A673 (cell line): ENCODE measurements at regions not wholly inside any gene's neighbourhood (a gene's known extent, or its start where the extent isn't known, plus 50 kb on each side); places are given as distances from the start of the nearest gene placed in this dataset.

Experiments
- BruUV-seq: library from RNA; stranded (reverse); fragments of 400-500 nt; replicated peaks from 2 replicates; lab custom pipeline; 2021; lab: Mats Ljungman, UMichigan
- CTCF ChIA-PET: fragments of 300-600 bp; sonication (Branson Sonifier 250); formaldehyde crosslinking; loops from one replicate; lab custom pipeline; 2022; ENCODE audit warnings: antibody characterized with exemption; lab: Charles Lee
- POLR2A ChIA-PET: fragments of 300-600 bp; sonication (Branson Sonifier 250); formaldehyde crosslinking; loops from one replicate; lab custom pipeline; 2022; ENCODE audit warnings: antibody characterized with exemption; ENCODE audit not compliant: low non-redundant PET; lab: Charles Lee
- DNase-seq: peaks from one replicate; pipeline ENCODE4 v3.0.0-alpha.2; 2015; ENCODE audit warnings: low spot score
- H3K27ac ChIP-seq: fragments of 200-600 bp; sonication (generic); 2 replicates; pipeline ENCODE4 v1.5.1; 2016; ENCODE audit warnings: mixed run types, low read depth, mild to moderate bottlenecking, mixed read lengths, antibody characterized with exemption, low read length; ENCODE audit not compliant: poor library complexity, severe bottlenecking
- H3K27me3 ChIP-seq: fragments of 200-600 bp; sonication (generic); replicated peaks from 2 replicates; pipeline ENCODE4 v1.6.1; 2017; ENCODE audit warnings: mixed run types, low read depth, mild to moderate bottlenecking, mixed read lengths, antibody characterized with exemption, low read length; ENCODE audit not compliant: insufficient read depth, poor library complexity
- H3K36me3 ChIP-seq: fragments of 200-600 bp; sonication (generic); 2 replicates; pipeline ENCODE4 v1.6.1; 2016; ENCODE audit warnings: mixed run types, mild to moderate bottlenecking, mixed read lengths, antibody characterized with exemption, low read length; ENCODE audit not compliant: insufficient read depth, poor library complexity, severe bottlenecking
- H3K4me1 ChIP-seq: fragments of 200-600 bp; sonication (generic); 2 replicates; pipeline ENCODE4 v1.6.1; 2017; ENCODE audit warnings: mixed run types, mild to moderate bottlenecking, mixed read lengths, antibody characterized with exemption, low read length; ENCODE audit not compliant: insufficient read depth, poor library complexity, severe bottlenecking
- H3K4me3 ChIP-seq: fragments of 200-600 bp; sonication (generic); 2 replicates; pipeline ENCODE4 v1.5.1; 2016; ENCODE audit warnings: low read depth, mixed run types, mild to moderate bottlenecking, mixed read lengths, low read length; ENCODE audit not compliant: poor library complexity, severe bottlenecking
- H3K9me3 ChIP-seq: fragments of 200-600 bp; sonication (generic); 2 replicates; pipeline ENCODE4 v1.6.1; 2016; ENCODE audit warnings: mixed run types, low read depth, mild to moderate bottlenecking, mixed read lengths, antibody characterized with exemption, low read length; ENCODE audit not compliant: poor library complexity, severe bottlenecking
- CTCF ChIP-seq: fragments of 300-800, 200-600 bp; sonication (generic); conservative IDR thresholded peaks from 2 replicates; pipeline ENCODE4 v1.5.1; 2017; ENCODE audit warnings: low read depth, mild to moderate bottlenecking, antibody characterized with exemption, low read length, moderate library complexity, mixed read lengths
- EZH2 ChIP-seq: fragments of 200-600 bp; sonication (generic); IDR thresholded peaks from 2 replicates; pipeline ENCODE4 v1.6.1; 2017; ENCODE audit warnings: borderline replicate concordance, low read depth, mild to moderate bottlenecking, mixed read lengths, antibody characterized with exemption, low read length; ENCODE audit not compliant: poor library complexity, severe bottlenecking
- intact Hi-C: fragments of 100-400 bp; cut with micrococcal nuclease; formaldehyde crosslinking; loops from one replicate; pipeline ENCODE4 v1.10.0; 2022; ENCODE audit not compliant: unreplicated experiment

- no TSS peak for BruUV-seq
- intact Hi-C loops = no loop called here
- CTCF ChIA-PET = no interaction called here
- POLR2A ChIA-PET = no interaction called here
- Histone ChIP-seq H3K4me3 (no peak overlapping the region), H3K27ac (no peak overlapping the region), H3K36me3 (no peaks in the 10 kb centered on the region), H3K4me1 (no peaks in the 10 kb centered on the region), H3K9me3 (no peaks in the 10 kb centered on the region), H3K27me3 (no peaks in the 10 kb centered on the region)
- no peak for TF ChIP-seq EZH2
- TF ChIP-seq CTCF = no peak
- no peak for DNase-seq
Observed at GRCh38 chr12:111193067-111193466, 175.8 kb downstream of the PHETA1 start.

GRCh38 chr12:111192647-111193046 lies 176.2 kb downstream of the PHETA1 start:
- CTCF ChIA-PET = no interaction called here
- no TSS peak for BruUV-seq
- intact Hi-C loops = no loop called here

GRCh38 chr12:111190741-111191526 lies 178.0 kb downstream of the PHETA1 start:
- CTCF ChIA-PET = no interaction called here
- DNase-seq = no peak
- POLR2A ChIA-PET = no interaction called here
- intact Hi-C loops = no loop called here
- TF ChIP-seq CTCF (no peak), EZH2 (no peak)
- H3K36me3 ChIP-seq = no peaks in the 10 kb centered on the region
- no peaks in the 10 kb centered on the region for H3K9me3 ChIP-seq
- no peak overlapping the region for H3K4me3 ChIP-seq
- no peaks in the 10 kb centered on the region for H3K27me3 ChIP-seq
- no peaks in the 10 kb centered on the region for H3K4me1 ChIP-seq
- BruUV-seq = no TSS peak
- H3K27ac ChIP-seq = no peak overlapping the region

More at GRCh38 chr12:111192647-111193046, 176.2 kb downstream of the PHETA1 start:
- Histone ChIP-seq H3K27ac (no peak overlapping the region), H3K27me3 (no peaks in the 10 kb centered on the region), H3K9me3 (no peaks in the 10 kb centered on the region), H3K36me3 (no peaks in the 10 kb centered on the region), H3K4me3 (no peak overlapping the region), H3K4me1 (no peaks in the 10 kb centered on the region)
- POLR2A ChIA-PET = no interaction called here
- TF ChIP-seq CTCF (no peak), EZH2 (no peak)
- DNase-seq = no peak
